ENCODE measurements at regions not wholly inside any gene's neighbourhood (a gene's known extent, or its start where the extent isn't known, plus 50 kb on each side); places are given as distances from the start of the nearest gene placed in this dataset.
"Not testable (repeated sequence)": the region's sequence is repeated elsewhere in the genome, so short reads cannot be mapped to it uniquely, and the experiment has no call there.

- Mint-ChIP-seq H3K4me3 (no peak overlapping the region), H3K36me3 (ENCODE audit: low read depth) (no peaks in the 10 kb centered on the region), H3K27me3 (ENCODE audit: low read depth) (no peaks in the 10 kb centered on the region), H3K4me1 (peaks cover 10% of the 10 kb centered on the region), H3K27ac (ENCODE audit: unreplicated experiment) (no peak overlapping the region), H3K9me3 (no peaks in the 10 kb centered on the region)
- TF ChIP-seq, protein P1, sequence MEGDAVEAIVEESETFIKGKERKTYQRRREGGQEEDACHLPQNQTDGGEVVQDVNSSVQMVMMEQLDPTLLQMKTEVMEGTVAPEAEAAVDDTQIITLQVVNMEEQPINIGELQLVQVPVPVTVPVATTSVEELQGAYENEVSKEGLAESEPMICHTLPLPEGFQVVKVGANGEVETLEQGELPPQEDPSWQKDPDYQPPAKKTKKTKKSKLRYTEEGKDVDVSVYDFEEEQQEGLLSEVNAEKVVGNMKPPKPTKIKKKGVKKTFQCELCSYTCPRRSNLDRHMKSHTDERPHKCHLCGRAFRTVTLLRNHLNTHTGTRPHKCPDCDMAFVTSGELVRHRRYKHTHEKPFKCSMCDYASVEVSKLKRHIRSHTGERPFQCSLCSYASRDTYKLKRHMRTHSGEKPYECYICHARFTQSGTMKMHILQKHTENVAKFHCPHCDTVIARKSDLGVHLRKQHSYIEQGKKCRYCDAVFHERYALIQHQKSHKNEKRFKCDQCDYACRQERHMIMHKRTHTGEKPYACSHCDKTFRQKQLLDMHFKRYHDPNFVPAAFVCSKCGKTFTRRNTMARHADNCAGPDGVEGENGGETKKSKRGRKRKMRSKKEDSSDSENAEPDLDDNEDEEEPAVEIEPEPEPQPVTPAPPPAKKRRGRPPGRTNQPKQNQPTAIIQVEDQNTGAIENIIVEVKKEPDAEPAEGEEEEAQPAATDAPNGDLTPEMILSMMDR (conservative IDR thresholded peaks at IDR 0.05), result no peak
- no peak for DNase-seq (ENCODE audit: low read depth, low spot score)
Measured at GRCh38 chr14:22210906-22211305, 378.1 kb downstream of the DAD1 start.

DNA sequence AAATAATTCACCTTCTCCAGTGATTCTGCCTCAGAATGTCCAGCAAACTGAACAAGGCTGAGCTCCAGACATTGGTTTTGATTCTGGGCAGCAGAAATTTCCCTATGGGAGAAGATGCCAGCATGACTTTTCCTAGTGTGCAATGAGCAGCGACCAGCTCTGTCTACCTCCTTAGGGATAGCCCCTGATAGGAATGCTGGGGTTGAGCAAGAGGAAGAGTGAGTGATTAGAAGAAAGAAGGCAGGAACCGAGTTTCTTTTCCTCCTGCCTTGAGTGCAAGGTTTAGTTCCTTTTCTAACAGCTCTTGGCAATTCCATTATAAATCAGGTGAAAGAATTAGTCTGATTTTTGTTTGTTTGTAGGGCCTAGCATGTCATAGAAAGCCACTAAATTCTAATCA lies 379.0 kb downstream of the DAD1 start:
- Mint-ChIP-seq H3K27me3 (ENCODE audit: low read depth) (no peaks in the 10 kb centered on the region), H3K4me1 (peaks cover 10% of the 10 kb centered on the region), H3K4me3 (no peak overlapping the region), H3K36me3 (ENCODE audit: low read depth) (no peaks in the 10 kb centered on the region), H3K9me3 (no peaks in the 10 kb centered on the region), H3K27ac (ENCODE audit: unreplicated experiment) (no peak overlapping the region)
- DNase-seq (ENCODE audit: low read depth, low spot score), result no peak
- TF ChIP-seq, protein P1 (conservative IDR thresholded peaks at IDR 0.05), result no peak

- no peak overlapping the region for H3K4me3 Mint-ChIP-seq
- H3K4me1 Mint-ChIP-seq, result no peaks in the 10 kb centered on the region
Measured at GRCh38 chr14:22203036-22203435, 386.0 kb downstream of the DAD1 start.

DNA sequence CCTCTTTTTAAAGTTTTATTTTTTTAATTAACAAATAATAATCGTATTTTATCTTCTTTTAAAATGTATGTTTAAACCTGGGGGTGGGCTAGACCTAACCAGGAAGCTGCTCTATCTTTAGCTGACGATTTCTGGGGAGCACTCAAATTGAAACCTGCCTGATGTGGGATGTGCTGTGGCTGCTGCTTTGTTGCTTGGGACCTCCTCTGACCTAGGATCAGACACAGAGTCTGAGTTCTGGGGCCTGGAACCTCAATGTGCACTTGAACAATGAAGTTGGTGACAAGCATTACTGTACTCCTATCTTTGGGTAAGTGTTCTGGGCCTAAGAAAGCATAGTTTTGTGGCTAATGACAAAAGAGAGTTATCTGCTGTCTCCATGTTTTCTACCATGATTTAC lies 386.7 kb downstream of the DAD1 start:
- H3K9me3 Mint-ChIP-seq, result peaks cover 12% of the 10 kb centered on the region
- no peak for DNase-seq (ENCODE audit: low read depth, low spot score)
- H3K4me3 Mint-ChIP-seq, result no peak overlapping the region
- H3K27me3 Mint-ChIP-seq (ENCODE audit: low read depth), result peaks cover 3% of the 10 kb centered on the region
- no peak overlapping the region for H3K27ac Mint-ChIP-seq (ENCODE audit: unreplicated experiment)
- H3K36me3 Mint-ChIP-seq (ENCODE audit: low read depth), result no peaks in the 10 kb centered on the region
- TF ChIP-seq, protein P1 (conservative IDR thresholded peaks at IDR 0.05), result no peak
- H3K4me1 Mint-ChIP-seq, result no peaks in the 10 kb centered on the region

More at GRCh38 chr14:22203036-22203435, 386.0 kb downstream of the DAD1 start:
- no peak for DNase-seq (ENCODE audit: low read depth, low spot score)
- Mint-ChIP-seq H3K9me3 (peaks cover 7% of the 10 kb centered on the region), H3K36me3 (ENCODE audit: low read depth) (no peaks in the 10 kb centered on the region), H3K27me3 (ENCODE audit: low read depth) (peaks cover 3% of the 10 kb centered on the region), H3K27ac (ENCODE audit: unreplicated experiment) (no peak overlapping the region)
- TF ChIP-seq, protein P1 (conservative IDR thresholded peaks at IDR 0.05), result no peak

DNA sequence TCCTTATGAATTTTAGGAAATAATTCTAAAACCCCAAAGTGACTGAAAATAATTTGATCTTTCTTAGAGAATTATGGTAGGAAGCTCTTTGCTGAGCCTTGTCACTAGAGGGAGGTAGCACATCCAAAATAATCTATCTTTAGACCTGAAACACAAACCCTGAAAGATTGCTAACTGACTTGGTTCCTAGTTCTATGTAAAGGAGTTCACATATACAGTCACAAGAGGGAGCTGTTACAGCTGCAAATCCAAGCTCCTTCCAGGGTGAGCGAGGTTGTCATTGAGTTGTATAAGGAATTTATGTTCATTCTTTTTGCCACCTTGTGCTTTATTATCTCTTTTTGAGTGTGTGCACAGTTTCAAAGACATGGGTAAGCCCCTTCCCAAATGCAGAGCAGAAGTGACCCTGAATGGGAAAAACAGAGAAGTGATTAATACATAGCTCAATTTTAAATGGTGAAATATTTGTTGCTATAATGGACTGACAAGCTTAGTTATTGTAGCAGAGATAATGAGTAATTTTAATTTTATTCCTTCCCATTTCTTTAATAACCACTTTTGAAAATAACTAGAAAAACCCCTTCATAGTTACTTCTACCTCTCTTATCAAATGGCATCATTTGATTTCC lies 387.9 kb downstream of the DAD1 start:
- H3K9me3 Mint-ChIP-seq, result peaks cover 12% of the 10 kb centered on the region
- DNase-seq (ENCODE audit: low read depth, low spot score), result no peak
- TF ChIP-seq, protein P1 (conservative IDR thresholded peaks at IDR 0.05), result peak; percentile 82
- H3K4me3 Mint-ChIP-seq, result no peak overlapping the region
- H3K4me1 Mint-ChIP-seq, result no peaks in the 10 kb centered on the region
- no peaks in the 10 kb centered on the region for H3K36me3 Mint-ChIP-seq (ENCODE audit: low read depth)
- H3K27ac Mint-ChIP-seq (ENCODE audit: unreplicated experiment), result no peak overlapping the region
- H3K27me3 Mint-ChIP-seq (ENCODE audit: low read depth), result peaks cover 3% of the 10 kb centered on the region

GRCh38 chr14:22200131-22200530 lies 388.9 kb downstream of the DAD1 start:
- H3K4me1 Mint-ChIP-seq, result not testable (repeated sequence)

More at GRCh38 chr14:22200131-22200530, 388.9 kb downstream of the DAD1 start:
- DNase-seq (ENCODE audit: low read depth, low spot score); H3K27me3 Mint-ChIP-seq (ENCODE audit: low read depth); H3K4me3 Mint-ChIP-seq; H3K36me3 Mint-ChIP-seq (ENCODE audit: low read depth); H3K27ac Mint-ChIP-seq (ENCODE audit: unreplicated experiment): not testable (repeated sequence)
- H3K9me3 Mint-ChIP-seq, result peaks cover 12% of the 10 kb centered on the region

Measured in neural crest cell (in vitro differentiated cells).